IPS-20b (cell line): ENCODE measurements at regions not wholly inside any gene's neighbourhood (a gene's known extent, or its start where the extent isn't known, plus 50 kb on each side); places are given as distances from the start of the nearest gene placed in this dataset.

Source experiments
- H3K27ac ChIP-seq: one replicate; pipeline ENCODE4 v1.5.1; 2013; ENCODE audit warnings: low read length
- H3K27me3 ChIP-seq: 2 replicates; pipeline ENCODE4 v1.6.1; 2013; ENCODE audit warnings: mild to moderate bottlenecking, low read length, inconsistent platforms; ENCODE audit not compliant: insufficient read depth
- H3K36me3 ChIP-seq: 2 replicates; pipeline ENCODE4 v1.6.1; 2013; ENCODE audit warnings: low read depth, mild to moderate bottlenecking, inconsistent platforms, low read length, moderate library complexity; ENCODE audit not compliant: insufficient read depth
- H3K4me1 ChIP-seq: 2 replicates; pipeline ENCODE4 v1.6.1; 2013; ENCODE audit warnings: mild to moderate bottlenecking, control low read depth, inconsistent platforms, low read length, moderate library complexity; ENCODE audit not compliant: insufficient read depth
- H3K4me3 ChIP-seq: 2 replicates; pipeline ENCODE4 v1.5.1; 2013; ENCODE audit warnings: mild to moderate bottlenecking, low read length, inconsistent platforms
- H3K9ac ChIP-seq: 2 replicates; pipeline ENCODE4 v1.6.1; 2013; ENCODE audit warnings: low read depth, mild to moderate bottlenecking, inconsistent platforms, low read length, moderate library complexity
- H3K9me3 ChIP-seq: 2 replicates; pipeline ENCODE4 v1.6.1; 2013; ENCODE audit warnings: mild to moderate bottlenecking, low read depth, low read length, inconsistent platforms; ENCODE audit not compliant: insufficient read depth

DNA sequence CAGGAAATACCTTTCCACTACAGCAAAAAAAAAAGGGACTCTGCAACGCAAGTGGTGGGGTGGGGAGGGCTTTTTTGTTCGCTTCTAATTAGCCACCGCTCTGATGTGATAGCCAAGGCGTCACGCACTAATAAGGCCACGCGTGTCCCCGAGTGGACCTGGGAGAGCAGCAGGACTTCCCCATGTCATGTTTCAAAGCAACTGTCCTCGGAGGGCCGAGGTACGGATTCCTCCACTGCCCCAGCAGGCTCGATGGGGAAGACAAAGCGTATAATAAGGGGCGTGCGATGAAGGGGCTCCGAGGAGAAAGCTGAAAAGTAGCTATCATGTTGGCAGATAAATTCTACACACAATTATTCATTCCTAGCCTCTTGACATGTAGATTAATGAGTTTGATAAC, 179.7 kb upstream of the ZNF507 start:
- H3K27me3 ChIP-seq = no peaks in the 10 kb centered on the region
- no peaks in the 10 kb centered on the region for H3K4me1 ChIP-seq
- no peak overlapping the region for H3K4me3 ChIP-seq
- no peaks in the 10 kb centered on the region for H3K9me3 ChIP-seq
- no peak overlapping the region for H3K27ac ChIP-seq
- H3K9ac ChIP-seq = no peak overlapping the region
- no peaks in the 10 kb centered on the region for H3K36me3 ChIP-seq

DNA sequence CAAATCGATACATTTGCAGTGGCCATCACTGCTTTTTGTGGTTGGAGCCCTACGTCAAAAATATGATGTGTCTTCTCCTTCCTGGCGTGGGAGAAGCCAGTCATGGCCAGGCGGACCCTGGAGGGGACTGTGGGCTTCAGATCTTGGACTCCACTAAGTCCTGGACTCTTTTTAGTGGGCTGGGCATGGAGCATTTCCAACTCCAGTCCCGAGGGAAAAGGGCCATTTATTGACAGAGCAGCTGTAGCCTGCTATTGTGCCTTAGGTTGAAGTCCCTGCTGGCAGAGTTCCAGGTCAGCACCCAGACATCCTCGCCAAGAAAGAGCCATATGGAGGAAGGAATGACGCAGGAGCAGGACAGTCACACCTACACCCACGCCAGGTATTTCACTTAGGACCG, 179.2 kb upstream of the ZNF507 start:
- H3K4me3 ChIP-seq = no peak overlapping the region
- no peaks in the 10 kb centered on the region for H3K9me3 ChIP-seq
- no peaks in the 10 kb centered on the region for H3K36me3 ChIP-seq
- no peak overlapping the region for H3K27ac ChIP-seq
- no peaks in the 10 kb centered on the region for H3K27me3 ChIP-seq
- H3K9ac ChIP-seq = no peak overlapping the region
- no peaks in the 10 kb centered on the region for H3K4me1 ChIP-seq

DNA sequence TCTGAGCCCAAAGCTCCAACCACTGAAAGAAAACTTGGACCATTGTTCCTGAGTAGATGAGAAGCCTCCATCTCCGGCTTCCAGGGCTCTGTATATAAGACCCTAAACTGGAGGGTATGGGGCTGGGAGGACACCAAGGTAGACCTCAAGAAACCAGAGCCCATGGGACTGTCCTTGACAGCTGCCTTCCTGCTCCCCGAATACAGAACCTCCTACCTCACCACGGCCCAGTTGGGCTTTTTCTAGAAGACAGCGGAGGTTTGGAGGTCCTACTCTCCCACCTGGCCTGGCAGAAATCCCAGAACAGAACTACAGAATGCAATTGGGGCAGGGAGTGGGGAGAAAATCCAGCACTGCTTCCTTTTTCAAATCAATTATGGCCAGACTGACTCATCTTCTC, 177.3 kb upstream of the ZNF507 start:
- no peaks in the 10 kb centered on the region for H3K4me1 ChIP-seq
- no peaks in the 10 kb centered on the region for H3K36me3 ChIP-seq
- no peak overlapping the region for H3K27ac ChIP-seq
- no peak overlapping the region for H3K4me3 ChIP-seq
- H3K9me3 ChIP-seq = no peaks in the 10 kb centered on the region
- no peaks in the 10 kb centered on the region for H3K27me3 ChIP-seq
- H3K9ac ChIP-seq = no peak overlapping the region

DNA sequence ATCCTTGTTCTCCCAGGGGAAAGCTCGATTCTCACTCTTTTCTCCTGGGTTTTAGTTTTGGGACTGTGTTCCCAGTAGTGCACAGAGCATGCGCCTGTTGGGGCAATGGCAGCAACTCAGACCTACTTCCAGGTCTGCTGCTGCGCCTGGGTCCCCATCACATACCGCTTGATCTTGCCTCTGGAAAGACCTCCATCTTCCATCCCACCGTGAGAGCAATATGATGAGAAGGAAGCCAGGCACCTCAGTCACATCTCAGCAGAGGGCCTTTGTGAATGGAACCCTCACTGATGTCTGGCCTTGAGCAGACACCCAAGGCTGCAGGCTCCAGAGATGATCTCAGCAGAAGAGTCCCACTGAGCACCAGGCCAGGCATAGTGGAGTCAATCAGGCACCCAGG, 176.8 kb upstream of the ZNF507 start:
- H3K4me3 ChIP-seq = no peak overlapping the region
- H3K27ac ChIP-seq = no peak overlapping the region
- no peak overlapping the region for H3K9ac ChIP-seq
- no peaks in the 10 kb centered on the region for H3K36me3 ChIP-seq
- H3K4me1 ChIP-seq = no peaks in the 10 kb centered on the region
- no peaks in the 10 kb centered on the region for H3K9me3 ChIP-seq
- no peaks in the 10 kb centered on the region for H3K27me3 ChIP-seq

GRCh38 chr19:32171719-32172151, 173.7 kb upstream of the ZNF507 start:
- Histone ChIP-seq H3K4me1 (no peaks in the 10 kb centered on the region), H3K9me3 (no peaks in the 10 kb centered on the region), H3K36me3 (no peaks in the 10 kb centered on the region), H3K27ac (no peak overlapping the region), H3K27me3 (no peaks in the 10 kb centered on the region), H3K9ac (no peak overlapping the region), H3K4me3 (no peak overlapping the region)

DNA sequence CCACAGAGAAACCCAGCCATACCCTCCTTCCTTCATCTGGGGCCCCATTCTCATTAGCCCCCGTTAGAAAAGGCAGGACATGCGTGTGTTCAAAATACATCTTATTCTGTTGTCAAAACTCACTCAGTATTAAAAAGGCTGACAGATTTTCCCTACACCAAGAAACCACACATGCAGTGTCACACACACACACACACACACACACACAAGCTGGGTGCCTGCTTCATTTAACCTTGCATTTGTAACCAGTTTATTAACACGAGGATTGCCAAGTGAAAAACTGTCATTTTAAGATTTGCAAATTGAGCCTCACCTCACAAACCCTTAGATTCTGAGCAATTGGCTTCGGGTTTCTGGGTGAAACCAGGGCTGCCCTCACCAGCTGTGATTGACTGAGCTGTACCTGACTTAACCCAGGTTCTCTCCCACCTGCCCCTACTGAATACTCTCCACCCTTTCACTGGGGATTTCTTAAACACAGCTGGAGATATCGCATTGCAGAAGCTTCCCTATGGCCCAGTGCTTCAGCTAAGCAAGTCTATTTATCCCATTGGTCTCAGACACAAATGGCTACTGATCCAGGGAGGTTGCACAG, 172.7 kb upstream of the ZNF507 start:
- no peaks in the 10 kb centered on the region for H3K27me3 ChIP-seq
- no peaks in the 10 kb centered on the region for H3K9me3 ChIP-seq
- no peak overlapping the region for H3K9ac ChIP-seq
- H3K4me1 ChIP-seq = no peaks in the 10 kb centered on the region
- no peak overlapping the region for H3K27ac ChIP-seq
- H3K4me3 ChIP-seq = no peak overlapping the region
- no peaks in the 10 kb centered on the region for H3K36me3 ChIP-seq

DNA sequence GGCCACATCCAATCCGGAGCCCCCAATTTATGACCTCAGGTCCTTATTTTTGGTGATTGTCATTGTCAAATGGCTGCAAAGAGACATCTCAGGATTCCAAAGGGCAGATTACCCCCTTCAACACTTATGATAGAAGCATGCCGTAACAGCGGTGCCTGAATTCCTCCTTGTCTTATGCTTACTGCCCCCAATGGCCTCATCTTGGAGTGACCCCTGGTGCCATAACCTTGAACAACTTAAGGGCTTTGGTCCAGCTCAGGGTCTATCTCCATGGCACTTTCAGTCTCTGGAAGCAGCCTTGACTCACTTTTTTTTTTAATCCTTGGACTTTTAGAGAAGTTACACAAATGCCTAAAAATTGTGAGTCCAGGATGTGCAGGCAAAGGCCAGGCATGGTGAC, 171.6 kb upstream of the ZNF507 start:
- Histone ChIP-seq H3K27ac (no peak overlapping the region), H3K4me3 (no peak overlapping the region), H3K36me3 (no peaks in the 10 kb centered on the region), H3K4me1 (no peaks in the 10 kb centered on the region), H3K9me3 (no peaks in the 10 kb centered on the region), H3K27me3 (no peaks in the 10 kb centered on the region), H3K9ac (no peak overlapping the region)

- Histone ChIP-seq H3K27ac (no peak overlapping the region), H3K9ac (no peak overlapping the region), H3K9me3 (no peaks in the 10 kb centered on the region), H3K27me3 (no peaks in the 10 kb centered on the region), H3K4me1 (no peaks in the 10 kb centered on the region), H3K4me3 (no peak overlapping the region), H3K36me3 (no peaks in the 10 kb centered on the region)
These were observed 170.9 kb upstream of the ZNF507 start for GRCh38 chr19:32174386-32175113.

DNA sequence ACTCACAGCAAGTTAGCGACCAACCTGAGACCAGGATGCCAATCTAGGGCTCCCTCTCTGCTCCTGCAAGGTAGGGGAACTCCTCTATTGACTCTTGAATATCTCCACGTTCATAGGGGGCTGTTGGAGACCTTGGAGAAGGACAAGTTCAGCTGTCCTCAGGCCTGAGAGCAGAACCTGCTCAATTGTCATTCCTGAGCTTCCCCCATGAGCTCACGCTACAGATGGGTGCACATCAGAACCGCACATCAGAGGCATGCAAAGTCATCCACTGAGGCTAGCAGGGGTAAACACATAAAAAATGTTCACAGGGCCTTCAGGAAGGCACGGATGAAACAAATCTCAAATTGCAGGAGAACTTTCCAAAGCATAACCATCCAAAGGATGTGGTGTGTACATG, 168.8 kb upstream of the ZNF507 start:
- H3K4me3 ChIP-seq = no peak overlapping the region
- H3K9ac ChIP-seq = no peak overlapping the region
- H3K4me1 ChIP-seq = no peaks in the 10 kb centered on the region
- no peak overlapping the region for H3K27ac ChIP-seq
- no peaks in the 10 kb centered on the region for H3K27me3 ChIP-seq
- no peaks in the 10 kb centered on the region for H3K9me3 ChIP-seq
- no peaks in the 10 kb centered on the region for H3K36me3 ChIP-seq

- no peaks in the 10 kb centered on the region for H3K36me3 ChIP-seq
- H3K27me3 ChIP-seq = no peaks in the 10 kb centered on the region
- H3K9me3 ChIP-seq = no peaks in the 10 kb centered on the region
- H3K9ac ChIP-seq = no peak overlapping the region
- H3K4me1 ChIP-seq = no peaks in the 10 kb centered on the region
- no peak overlapping the region for H3K27ac ChIP-seq
- no peak overlapping the region for H3K4me3 ChIP-seq
These were observed 167.7 kb upstream of the ZNF507 start for GRCh38 chr19:32177686-32178085.

GRCh38 chr19:32178401-32178800, 167.0 kb upstream of the ZNF507 start:
- Histone ChIP-seq H3K4me3 (no peak overlapping the region), H3K4me1 (no peaks in the 10 kb centered on the region), H3K27me3 (no peaks in the 10 kb centered on the region), H3K36me3 (no peaks in the 10 kb centered on the region), H3K9me3 (no peaks in the 10 kb centered on the region), H3K27ac (no peak overlapping the region), H3K9ac (no peak overlapping the region)

DNA sequence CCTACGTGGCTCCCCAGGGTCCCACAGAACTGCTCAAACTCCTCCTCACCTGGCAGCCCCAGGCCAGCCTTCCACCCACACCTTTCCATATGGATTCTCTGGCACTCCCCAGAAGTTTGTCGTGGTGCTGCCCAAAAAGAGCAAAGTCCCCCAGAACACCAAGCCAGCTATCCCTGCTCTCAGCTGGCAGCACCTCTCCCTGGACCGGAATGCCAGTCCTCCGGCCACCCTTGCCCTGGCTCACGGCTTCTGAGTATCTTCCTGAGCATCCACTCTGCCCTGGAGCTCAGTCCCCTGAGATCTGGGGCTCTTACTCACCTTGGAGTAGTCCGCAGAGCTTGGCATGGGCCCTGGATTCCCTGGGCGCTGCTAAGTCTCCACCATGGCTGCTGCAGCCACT, 166.5 kb upstream of the ZNF507 start:
- H3K4me3 ChIP-seq = no peak overlapping the region
- no peak overlapping the region for H3K27ac ChIP-seq
- no peaks in the 10 kb centered on the region for H3K27me3 ChIP-seq
- no peaks in the 10 kb centered on the region for H3K9me3 ChIP-seq
- H3K9ac ChIP-seq = no peak overlapping the region
- H3K4me1 ChIP-seq = no peaks in the 10 kb centered on the region
- H3K36me3 ChIP-seq = no peaks in the 10 kb centered on the region
